Right lobe of liver (tissue), 4 donors: ENCODE measurements at regions not wholly inside any gene's neighbourhood (a gene's known extent, or its start where the extent isn't known, plus 50 kb on each side); places are given as distances from the start of the nearest gene placed in this dataset.
"Not testable (repeated sequence)": the region's sequence is repeated elsewhere in the genome, so short reads cannot be mapped to it uniquely, and the experiment has no call there.

Experiments used
- CTCF ChIP-seq, 4 donors: fragments of 200-600 bp in 3 of 4; fragments of 450-650 bp in 1 of 4; IDR thresholded peaks; one replicate each; pipeline versions ENCODE4 v1.5.1 to v1.8.0; 2016 to 2022; ENCODE audit warnings: antibody characterized with exemption in 4 of 4, mild to moderate bottlenecking in 2 of 4
- POLR2A ChIP-seq: fragments of 450-650 bp; IDR thresholded peaks from one replicate; pipeline ENCODE4 v1.6.1; 2017; ENCODE audit warnings: antibody characterized with exemption, mild to moderate bottlenecking
- donor health status: DM: no; HTN: no; CAD: no.
- donor health status: DM: no; HTN: no; CAD: no.
- donor health status: DM: no; HTN: yes; CAD: no.

GRCh38 chr20:51167911-51168310, 145.0 kb upstream of the KCNG1 start:
- not testable (repeated sequence) for TF ChIP-seq POLR2A; CTCF (IDR thresholded peaks at IDR 0.05)
